ENCODE measurements at regions not wholly inside any gene's neighbourhood (a gene's known extent, or its start where the extent isn't known, plus 50 kb on each side); places are given as distances from the start of the nearest gene placed in this dataset.

GRCh38 chr3:66095295-66096001 is 56.7 kb upstream of the MAGI1 start:
- TF ChIP-seq POLR2A (IDR thresholded peaks at IDR 0.05; ENCODE audit: low read depth, low read length) (no peak), TAF1 (IDR thresholded peaks at IDR 0.05; ENCODE audit: borderline replicate concordance, low read depth, low read length) (no peak), POLR2AphosphoS5 (IDR thresholded peaks at IDR 0.05; ENCODE audit: low read depth, low read length) (no peak)
